ENCODE measurements at regions not wholly inside any gene's neighbourhood (a gene's known extent, or its start where the extent isn't known, plus 50 kb on each side); places are given as distances from the start of the nearest gene placed in this dataset.
A peak's percentile ranks its signal among the peaks of the same experiment; 100 is the strongest.

- peak overlapping the region; percentile 26 to 85 for H3K27ac ChIP-seq (ENCODE audit: insufficient read depth in 1 of 2, low read depth in 1 of 2, low read length in 2 of 2, poor library complexity in 1 of 2, severe bottlenecking in 2 of 2)
- H3K27me3 ChIP-seq (replicated peaks in 2 of 5; ENCODE audit: control insufficient read depth in 4 of 5, insufficient read depth in 5 of 5, low read length in 4 of 5) = no peaks in the 10 kb centered on the region
- H3K4me3 ChIP-seq (ENCODE audit: control insufficient read depth in 1 of 7, extremely low read depth in 1 of 7, insufficient read depth in 4 of 7, low read depth in 2 of 7, low read length in 6 of 7) = peak overlapping the region in 6 of 7 experiments; percentile 42 to 66 (median 62)
- peaks cover 29 to 70% (median 47%) of the 10 kb centered on the region in 4 experiments for H3K4me1 ChIP-seq (ENCODE audit: control extremely low read depth in 1 of 4, control insufficient read depth in 4 of 4, insufficient read depth in 4 of 4, low read length in 3 of 4)
- DNase-seq = peak in 2 of 3 donors; percentile 72 to 87
- 0% methylated on average over 3 of the region's 6 CpGs for WGBS (ENCODE audit: insufficient coverage)
- ChIA-PET CTCF (interaction anchor here (0.9 to 1.8 kb wide), 3 partner anchors 19 to 57 kb away, joined by 3 to 5 read pairs (median 4); partner anchors contain the start of gene TENT5A), POLR2A (no interaction called here)
- peaks cover 0 to 1% (median 0%) of the 10 kb centered on the region in 5 experiments for H3K9me3 ChIP-seq (ENCODE audit: control extremely low read depth in 1 of 5, control insufficient read depth in 4 of 5, insufficient read depth in 2 of 5, low read depth in 1 of 5, low read length in 4 of 5)
- no peaks in the 10 kb centered on the region for H3K36me3 ChIP-seq (ENCODE audit: control insufficient read depth in 4 of 4, insufficient read depth in 4 of 4, low read length in 3 of 4)
Measured at GRCh38 chr6:81808851-81809570, 56.5 kb upstream of the TENT5A start.

DNA sequence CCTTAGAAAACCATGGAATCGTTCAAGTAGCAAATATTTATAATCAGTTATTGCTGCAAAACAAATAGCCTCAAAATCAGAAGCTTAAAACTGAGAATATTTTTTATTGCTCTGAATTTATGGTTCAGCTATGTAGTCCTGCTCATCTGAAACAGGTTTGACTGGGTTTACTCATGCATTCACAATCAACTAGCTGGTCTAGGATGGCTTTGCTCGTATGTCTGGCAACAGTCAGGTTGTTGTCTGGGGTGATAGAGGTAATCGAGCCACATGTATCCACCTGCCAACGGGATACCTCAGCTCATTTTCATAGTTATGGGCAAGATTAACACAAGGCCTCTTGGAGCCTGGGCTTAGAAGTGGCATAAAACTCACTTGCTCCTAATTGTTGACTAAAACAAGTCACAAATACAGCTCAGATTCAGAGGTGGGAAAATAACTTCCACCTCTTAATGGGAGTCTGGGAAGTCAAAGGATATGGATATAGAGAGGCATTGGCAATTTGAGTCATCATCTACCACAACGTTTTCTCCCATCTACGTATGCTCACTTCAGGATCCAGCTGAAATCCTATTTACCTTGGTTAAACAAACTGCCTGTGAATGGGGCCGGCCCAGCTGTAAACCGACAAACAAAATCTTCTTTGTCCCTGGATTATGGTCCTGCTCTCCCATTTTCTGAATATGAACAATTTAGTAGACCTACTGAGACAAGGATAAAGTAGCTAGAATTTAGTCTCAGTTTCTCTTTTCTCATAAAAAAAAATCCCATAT, 54.5 kb upstream of the TENT5A start:
- Histone ChIP-seq H3K9me3 (ENCODE audit: control extremely low read depth in 1 of 5, control insufficient read depth in 4 of 5, insufficient read depth in 2 of 5, low read depth in 1 of 5, low read length in 4 of 5) (peaks cover 0 to 1% (median 0%) of the 10 kb centered on the region in 5 experiments), H3K27ac (ENCODE audit: insufficient read depth in 1 of 2, low read depth in 1 of 2, low read length in 2 of 2, poor library complexity in 1 of 2, severe bottlenecking in 2 of 2) (no peak overlapping the region), H3K4me1 (ENCODE audit: control extremely low read depth in 1 of 4, control insufficient read depth in 4 of 4, insufficient read depth in 4 of 4, low read length in 3 of 4) (peaks cover 16 to 50% (median 36%) of the 10 kb centered on the region in 4 experiments), H3K36me3 (ENCODE audit: control insufficient read depth in 4 of 4, insufficient read depth in 4 of 4, low read length in 3 of 4) (no peaks in the 10 kb centered on the region), H3K4me3 (ENCODE audit: control insufficient read depth in 1 of 7, extremely low read depth in 1 of 7, insufficient read depth in 4 of 7, low read depth in 2 of 7, low read length in 6 of 7) (no peak overlapping the region), H3K27me3 (replicated peaks in 2 of 5; ENCODE audit: control insufficient read depth in 4 of 5, insufficient read depth in 5 of 5, low read length in 4 of 5) (no peaks in the 10 kb centered on the region)
- WGBS (ENCODE audit: insufficient coverage) = 91% methylated on average over 4 of the region's 8 CpGs
- no peak for DNase-seq
- CTCF ChIA-PET = interaction anchor here (0.8 to 1.4 kb wide), 7 partner anchors 8 to 53 kb away, joined by 3 to 5 read pairs (median 3); no protein-coding TSS in a partner anchor
- POLR2A ChIA-PET = no interaction called here

DNA sequence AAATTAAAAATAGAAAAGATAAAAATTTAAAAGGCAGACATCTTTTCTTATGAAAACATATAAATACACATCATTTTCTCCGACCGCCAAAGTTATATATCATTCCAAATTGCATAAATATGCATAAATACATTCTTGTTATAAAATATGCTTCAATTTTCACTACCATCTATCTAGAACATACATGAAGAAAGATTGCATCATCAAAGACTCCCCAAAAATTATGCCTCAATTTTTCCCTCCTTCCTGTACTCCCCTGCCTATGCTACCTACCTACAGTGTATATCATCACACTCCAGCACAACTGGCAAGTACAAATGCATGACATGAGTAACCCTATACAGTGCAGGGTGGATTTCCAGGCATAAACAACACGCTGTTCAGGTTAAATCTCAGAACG, 49.9 kb upstream of the TENT5A start:
- CTCF ChIA-PET = no interaction called here
- 100% methylated on average over 1 of the region's 4 CpGs for WGBS (ENCODE audit: insufficient coverage)
- no peak overlapping the region for H3K27ac ChIP-seq (ENCODE audit: insufficient read depth in 1 of 2, low read depth in 1 of 2, low read length in 2 of 2, poor library complexity in 1 of 2, severe bottlenecking in 2 of 2)

More for the DNA sequence above, 49.9 kb upstream of the TENT5A start:
- Histone ChIP-seq H3K36me3 (ENCODE audit: control insufficient read depth in 4 of 4, insufficient read depth in 4 of 4, low read length in 3 of 4) (no peaks in the 10 kb centered on the region), H3K4me1 (ENCODE audit: control extremely low read depth in 1 of 4, control insufficient read depth in 4 of 4, insufficient read depth in 4 of 4, low read length in 3 of 4) (peaks cover 0 to 11% (median 4%) of the 10 kb centered on the region in 4 experiments), H3K27me3 (replicated peaks in 2 of 5; ENCODE audit: control insufficient read depth in 4 of 5, insufficient read depth in 5 of 5, low read length in 4 of 5) (no peaks in the 10 kb centered on the region), H3K4me3 (ENCODE audit: control insufficient read depth in 1 of 7, extremely low read depth in 1 of 7, insufficient read depth in 4 of 7, low read depth in 2 of 7, low read length in 6 of 7) (no peak overlapping the region), H3K9me3 (ENCODE audit: control extremely low read depth in 1 of 5, control insufficient read depth in 4 of 5, insufficient read depth in 2 of 5, low read depth in 1 of 5, low read length in 4 of 5) (peaks cover 0 to 1% (median 0%) of the 10 kb centered on the region in 5 experiments)
- DNase-seq = no peak
- POLR2A ChIA-PET = no interaction called here

Data from common myeloid progenitor, CD34-positive (primary cell).